NCI-H1105 (cell line): ENCODE measurements at regions not wholly inside any gene's neighbourhood (a gene's known extent, or its start where the extent isn't known, plus 50 kb on each side); places are given as distances from the start of the nearest gene placed in this dataset.
"Not testable (repeated sequence)": the region's sequence is repeated elsewhere in the genome, so short reads cannot be mapped to it uniquely, and the experiment has no call there.

Source experiments
- DNase-seq: peaks from one replicate; lab custom pipeline; 2025; lab: John Stamatoyannopoulos, UW

DNA sequence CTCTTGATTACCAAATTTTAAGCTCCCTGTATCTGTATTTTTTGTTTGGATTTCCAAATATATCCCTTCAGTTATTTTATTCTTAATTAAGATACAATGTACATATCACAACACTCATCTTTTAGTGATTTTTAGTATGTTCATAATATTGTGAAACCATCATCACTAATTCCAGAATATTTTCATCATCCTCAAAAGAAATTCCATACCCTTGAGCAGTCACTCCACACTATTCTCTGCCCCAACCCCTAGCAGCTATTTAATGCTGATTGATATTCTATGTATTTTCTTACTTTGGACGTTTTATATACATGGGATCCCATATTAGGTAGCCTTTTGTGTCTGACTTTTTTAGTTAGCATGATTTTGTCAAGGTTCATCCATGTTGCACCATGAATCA is 127.4 kb upstream of the SLC8A1 start:
- no peak for DNase-seq

DNA sequence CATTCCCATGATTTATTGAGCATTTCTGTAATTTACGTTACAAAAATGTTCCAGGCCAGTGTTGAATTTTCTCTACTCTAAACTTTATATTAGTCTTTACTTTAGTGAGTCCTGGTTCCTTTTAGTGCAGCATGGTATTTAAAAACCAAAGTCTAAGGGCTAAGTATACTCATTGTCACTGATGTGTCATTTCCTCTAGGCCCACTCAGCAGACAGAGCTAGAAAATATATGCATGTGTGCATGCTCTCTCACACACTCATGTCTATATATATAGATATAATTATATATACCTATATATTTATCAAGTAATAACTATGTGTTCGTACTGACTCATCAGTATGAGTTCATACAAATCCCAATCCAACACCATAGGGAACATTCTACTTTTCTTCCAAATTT is 132.5 kb upstream of the SLC8A1 start:
- no peak for DNase-seq

DNA sequence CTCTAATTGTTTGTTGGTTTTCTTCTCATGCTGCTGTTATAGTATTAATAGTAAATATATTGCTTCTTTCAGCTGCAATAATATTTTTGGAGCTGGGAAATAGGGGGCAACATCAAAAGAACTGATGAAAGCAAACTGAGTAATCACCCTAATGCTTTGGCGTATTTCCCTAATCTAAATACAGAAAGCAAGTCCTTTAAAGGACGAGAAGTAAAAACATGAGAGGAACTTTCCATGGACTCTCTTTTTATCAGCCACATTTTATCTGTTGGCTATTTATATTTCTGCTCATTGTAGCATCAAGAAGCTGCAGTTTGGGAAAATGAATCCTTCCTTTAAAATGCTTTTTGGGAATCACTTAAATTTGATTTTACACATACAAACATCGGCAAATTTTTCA is 139.9 kb upstream of the SLC8A1 start:
- no peak for DNase-seq

DNA sequence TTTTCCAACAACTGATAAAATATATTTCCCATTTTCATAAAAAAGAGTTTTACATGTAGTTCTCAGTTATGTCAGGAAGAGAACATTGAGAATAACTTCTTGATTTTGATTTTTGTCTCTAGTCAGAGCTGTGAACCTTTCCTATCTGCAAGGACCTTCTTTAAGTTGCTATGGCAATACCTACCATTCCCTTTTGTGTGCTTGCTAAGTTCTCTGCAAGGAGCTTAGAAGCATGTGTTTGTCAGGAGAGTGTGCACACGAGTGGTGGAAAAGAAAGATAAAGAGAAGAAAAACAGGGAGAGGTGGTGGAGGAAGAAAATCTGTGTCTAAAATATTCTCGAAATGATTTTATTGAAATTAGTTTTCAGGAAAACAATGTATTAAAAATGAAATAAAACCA is 140.3 kb upstream of the SLC8A1 start:
- DNase-seq, result no peak

DNA sequence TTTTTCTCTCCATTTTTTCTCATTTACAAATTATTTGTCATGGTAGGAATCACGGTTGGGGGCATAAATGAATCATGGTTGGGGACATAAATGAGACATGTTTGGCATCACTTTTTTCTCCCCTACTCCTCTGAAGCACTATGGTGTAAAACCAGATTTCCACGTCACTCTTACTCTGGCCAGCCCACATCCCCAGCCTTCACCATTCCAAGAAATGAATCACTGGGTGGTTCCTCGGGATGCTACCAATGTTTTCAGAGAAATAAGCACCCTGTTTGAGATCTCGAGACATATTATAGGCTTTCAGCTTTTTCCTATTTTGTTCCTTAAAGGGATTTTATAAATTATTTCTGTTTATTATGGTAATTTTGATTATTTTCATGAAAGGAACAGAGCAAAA is 155.0 kb upstream of the SLC8A1 start:
- DNase-seq, result no peak

DNA sequence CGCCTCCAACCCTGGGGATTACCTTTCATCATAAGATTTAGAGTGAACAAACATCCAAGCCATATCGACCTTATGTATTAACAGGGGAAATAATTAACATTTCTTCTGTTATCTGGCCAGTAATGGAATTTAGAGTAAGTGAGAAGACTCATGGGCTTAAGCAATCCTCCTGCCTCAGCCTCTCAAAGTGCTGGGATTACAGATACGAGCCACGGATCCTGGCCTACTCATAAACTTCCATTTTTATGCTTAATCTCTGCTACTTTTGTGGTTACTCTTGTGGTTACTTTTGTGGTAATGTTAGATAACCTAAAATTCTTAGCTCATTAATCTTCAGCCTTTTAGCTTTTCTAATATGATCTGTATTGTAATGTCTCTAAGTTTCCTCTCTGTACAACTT is 159.3 kb upstream of the SLC8A1 start:
- DNase-seq, result no peak

DNA sequence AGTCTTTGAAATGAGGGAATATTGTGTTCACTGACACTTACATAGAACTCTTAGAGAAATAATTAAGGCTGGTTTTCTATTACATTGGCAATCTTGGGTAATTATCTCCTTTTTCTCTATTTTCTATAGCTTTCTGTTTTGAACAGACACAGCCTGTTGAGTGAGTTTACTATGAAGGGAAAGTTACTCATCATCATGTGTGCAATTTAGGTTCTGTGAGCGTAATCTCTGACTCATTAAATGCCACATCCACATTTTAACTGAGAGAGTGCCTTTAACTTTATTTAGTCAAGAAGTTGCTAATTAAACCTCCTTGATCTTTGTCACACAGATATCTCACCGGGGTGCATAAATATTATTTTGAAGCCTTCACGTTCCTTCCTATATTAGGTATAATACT is 174.0 kb upstream of the SLC8A1 start:
- DNase-seq, result no peak

DNA sequence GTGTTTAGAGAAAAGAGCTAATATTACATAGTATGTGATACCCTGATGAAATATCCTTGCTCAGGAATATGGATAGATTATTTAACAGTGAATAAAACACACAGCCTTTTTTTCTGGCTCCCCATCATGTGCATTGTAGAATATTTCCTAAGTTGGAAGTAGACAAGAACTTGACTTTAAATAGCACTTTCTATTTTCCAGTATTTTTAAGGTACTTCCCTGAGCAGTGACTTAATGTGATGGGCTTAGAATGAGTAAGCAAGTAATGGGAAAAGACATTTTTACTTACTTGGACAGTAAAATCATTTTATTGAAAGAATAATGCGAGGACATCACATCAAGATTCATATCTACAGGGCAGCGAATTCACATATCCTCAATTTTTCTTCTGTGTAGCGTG is 176.7 kb upstream of the SLC8A1 start:
- DNase-seq, result no peak

DNA sequence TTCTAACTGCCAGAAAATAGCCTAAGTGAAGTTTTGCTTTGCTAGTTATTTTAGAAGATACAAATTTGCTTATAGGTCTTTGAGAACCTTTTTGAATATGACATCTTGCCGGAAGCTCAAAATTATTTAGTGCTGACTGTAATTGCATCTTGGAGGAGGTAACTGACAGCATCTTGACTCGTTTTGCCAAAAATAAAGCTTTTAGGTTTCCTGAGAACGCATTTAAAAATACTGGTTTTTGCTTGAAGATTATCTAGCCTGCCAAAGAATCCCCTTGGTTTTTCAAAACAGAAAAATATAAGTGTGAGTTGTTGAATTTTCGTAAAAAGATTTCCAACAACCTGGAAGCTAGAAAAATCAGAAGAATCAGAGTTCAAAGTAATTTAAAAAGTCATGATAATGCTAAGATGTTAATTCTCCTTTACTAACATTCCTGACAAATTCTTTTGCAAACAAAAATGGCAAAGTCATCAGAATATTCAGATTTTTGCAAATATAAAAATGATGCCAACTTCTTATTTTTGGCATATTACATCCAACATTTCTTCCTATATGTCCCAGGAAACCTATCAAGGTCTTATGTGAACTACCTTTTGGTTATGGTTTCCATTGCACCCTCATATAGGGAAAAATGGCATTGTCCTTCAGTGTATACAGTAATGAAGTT is 178.0 kb upstream of the SLC8A1 start:
- no peak for DNase-seq

DNA sequence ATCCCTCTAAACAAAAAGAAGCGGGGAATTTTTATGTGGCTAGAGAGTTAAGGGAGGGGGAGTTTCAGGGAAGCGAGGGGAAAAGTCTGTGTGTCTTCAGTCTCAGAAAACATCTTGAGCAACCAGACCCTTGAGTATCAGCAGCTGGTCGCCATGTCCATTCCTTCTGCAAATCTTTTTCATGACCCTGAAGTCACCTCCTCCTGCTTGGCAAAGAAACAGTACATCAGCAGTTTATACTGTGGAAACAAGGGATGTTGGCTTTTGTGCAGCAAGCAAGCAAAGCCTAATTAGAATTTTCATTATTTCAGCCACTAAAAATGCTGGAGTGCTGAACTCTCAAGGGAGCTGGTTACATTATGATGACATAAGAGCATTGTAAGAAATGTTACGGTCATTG is 187.4 kb upstream of the SLC8A1 start:
- no peak for DNase-seq

DNA sequence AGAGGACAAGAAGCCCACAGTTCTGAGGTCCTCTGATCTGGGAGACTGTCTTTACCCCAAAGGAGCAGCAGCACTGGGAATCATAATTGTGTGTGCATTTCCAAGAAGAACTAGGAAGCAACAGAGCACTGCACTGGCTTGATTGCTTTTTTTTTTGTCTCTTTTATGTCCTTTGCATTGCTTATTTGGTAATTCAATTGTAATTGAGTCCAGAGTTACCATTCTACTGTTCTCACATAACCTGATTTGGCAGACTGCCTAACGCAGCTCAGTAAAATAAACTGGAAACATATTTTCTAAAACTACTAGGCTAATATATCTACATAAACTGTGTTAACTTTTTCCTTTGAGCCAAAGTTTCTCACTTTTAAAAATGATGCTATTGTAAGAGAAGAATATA is 190.3 kb upstream of the SLC8A1 start:
- peak; percentile 36 for DNase-seq

DNA sequence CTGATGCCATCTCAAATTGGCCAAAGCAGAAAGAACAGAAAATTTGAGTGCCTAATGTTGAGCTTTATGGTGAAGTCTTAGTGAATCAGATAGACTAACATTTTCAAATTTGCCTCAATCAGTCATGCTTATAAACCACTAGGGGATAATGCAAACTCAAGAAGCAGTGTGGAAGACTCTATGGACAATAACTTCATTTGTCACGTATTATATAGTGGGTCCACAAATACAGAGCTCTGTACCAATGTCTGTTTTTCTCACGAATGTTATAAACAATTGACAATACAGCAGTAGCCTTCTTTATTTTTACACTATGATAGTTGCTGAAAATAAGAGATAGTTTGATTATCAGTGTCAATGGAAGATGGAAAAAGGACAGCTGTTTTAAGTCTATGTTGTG is 190.8 kb upstream of the SLC8A1 start:
- no peak for DNase-seq

DNA sequence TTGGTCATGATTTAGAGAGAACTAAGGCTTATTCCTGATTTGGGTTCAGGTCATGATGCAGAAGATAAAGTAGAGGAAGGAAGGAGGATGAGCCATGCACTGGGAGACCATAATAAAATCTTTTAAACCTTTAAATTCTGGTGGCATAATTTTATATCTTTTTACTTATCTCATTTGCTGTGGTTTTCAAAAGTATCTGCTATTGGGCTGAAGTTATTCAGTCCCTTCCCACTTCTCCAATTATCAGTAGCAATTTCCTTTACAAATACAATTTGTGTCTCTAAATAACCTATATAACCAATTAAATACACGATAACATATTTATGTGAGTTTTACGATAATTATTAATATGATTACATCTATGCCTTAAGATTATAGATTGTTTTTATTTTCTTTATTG is 194.8 kb upstream of the SLC8A1 start:
- DNase-seq, result no peak

DNA sequence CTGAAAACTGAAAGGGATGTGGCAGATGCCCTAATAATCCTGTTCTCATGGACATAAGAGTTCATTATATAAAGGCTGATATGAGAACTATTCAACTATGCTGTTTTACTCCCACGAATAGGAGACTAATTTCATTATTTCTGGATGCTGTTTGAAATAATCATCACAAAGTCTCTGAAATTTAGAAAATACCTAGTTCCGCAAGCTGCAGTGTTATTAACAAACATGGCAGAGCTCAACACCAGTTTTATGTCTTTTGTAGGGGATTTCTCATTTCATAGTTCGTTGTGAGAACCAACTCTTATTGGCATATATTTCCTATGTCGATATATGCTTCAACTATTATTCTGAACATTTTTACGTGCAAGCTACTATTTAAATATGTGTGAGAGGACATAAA is 200.3 kb upstream of the SLC8A1 start:
- no peak for DNase-seq

DNA sequence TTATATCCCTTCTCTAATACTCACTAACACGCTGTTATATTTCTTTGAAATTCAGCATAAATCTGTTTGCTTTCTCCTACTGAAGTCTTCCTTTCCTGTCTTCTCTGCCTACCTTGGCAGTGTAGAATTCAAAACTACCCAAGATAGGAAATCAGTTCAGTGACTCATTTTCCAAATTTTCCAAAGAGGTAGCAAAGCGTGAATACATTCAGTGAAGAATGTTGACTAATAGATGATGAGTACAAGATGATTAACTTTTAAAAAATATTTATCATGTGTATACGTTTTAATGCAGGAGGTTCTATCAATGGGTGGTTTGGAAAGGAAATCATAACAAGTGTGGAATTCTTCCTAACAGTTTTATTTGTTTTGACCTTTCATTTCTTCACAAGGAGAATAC is 201.9 kb upstream of the SLC8A1 start:
- DNase-seq, result no peak

DNA sequence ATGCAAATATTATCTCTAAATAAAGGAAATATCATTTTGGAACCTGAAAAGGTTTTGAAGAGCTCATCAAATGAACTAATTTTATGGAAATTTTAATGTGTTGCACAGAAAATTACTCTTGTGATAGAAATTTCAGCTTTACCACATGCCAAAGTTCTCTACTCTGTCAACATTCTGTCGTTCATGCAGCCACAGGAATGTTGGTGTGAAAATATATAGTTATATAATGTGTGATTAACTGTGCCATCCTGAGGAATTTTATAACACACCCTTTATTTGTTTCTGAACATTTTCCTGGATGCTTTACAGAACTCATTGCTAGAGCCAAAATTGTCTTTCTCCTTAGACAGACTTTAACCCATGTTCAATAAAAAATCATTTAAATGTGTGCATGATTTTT is 202.5 kb upstream of the SLC8A1 start:
- DNase-seq, result no peak

DNA sequence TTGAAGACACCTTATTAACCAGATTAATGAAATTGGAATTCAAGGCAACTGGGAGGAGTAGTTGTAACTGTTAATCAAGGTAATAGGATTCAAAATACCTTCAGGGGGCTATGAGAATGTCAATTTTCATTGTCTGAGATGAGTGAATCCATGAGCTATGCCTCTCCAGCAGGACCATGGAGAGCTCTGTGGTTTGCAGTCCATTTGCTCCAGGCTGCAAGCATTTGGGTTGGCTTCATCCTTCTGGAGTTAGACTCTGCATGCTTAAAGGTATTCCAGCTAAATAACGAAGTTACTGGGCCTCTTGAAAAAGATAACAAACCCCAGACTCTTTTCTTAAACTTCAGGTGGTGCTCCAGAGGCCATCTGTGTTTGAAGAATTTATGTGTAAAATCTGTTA is 207.1 kb upstream of the SLC8A1 start:
- no peak for DNase-seq

DNA sequence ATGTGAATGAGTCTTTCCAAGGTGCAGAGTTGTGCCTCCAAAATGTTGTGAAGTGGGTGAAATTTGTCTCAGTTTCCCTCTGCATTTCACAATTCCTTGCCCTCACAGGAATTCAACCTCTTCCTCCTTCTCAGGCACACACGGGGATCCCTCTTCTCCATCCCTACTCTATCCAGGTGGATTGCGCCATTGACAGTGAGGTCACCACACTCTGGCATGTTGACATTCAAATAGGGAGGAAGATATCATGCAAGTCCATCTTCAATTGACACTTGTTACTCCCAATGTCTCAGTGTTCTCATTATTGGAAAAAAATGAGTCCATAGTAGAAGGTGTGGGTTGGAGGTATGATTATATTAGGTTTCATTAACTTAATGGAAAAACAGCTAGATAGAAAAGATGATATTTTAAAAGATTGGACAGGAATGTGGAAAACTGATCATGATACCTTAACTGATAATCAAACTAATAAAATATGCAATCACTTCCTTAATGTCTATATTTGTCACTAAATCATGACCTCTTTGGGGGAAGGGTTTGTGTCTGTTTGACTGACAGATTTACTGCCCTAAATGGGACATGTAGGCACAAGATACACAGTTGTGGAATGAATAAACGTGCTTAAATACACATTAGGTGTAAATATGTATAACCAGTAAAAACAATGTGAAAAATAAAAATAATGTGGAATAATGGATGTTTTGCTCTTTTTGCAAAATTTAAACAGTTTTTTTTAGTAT is 213.8 kb upstream of the SLC8A1 start:
- DNase-seq, result no peak

DNA sequence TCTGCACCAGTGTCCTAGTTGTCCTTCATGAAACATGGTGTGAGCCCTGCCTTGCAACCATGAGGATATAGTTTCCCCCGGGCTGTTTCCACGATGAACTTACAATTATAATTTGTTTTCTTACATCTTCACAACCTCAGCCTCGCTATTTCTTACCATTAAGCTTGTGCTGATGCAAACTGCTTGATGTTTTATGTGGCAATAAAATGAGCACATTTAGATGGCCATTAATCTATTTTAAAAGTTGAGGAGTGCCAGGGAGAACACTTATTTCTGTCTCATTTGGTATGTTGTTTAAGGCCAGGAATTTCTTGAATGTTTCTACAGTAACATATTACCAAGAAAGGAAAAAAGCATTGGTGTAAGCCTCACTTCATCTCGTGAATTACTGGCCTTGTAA is 214.5 kb upstream of the SLC8A1 start:
- DNase-seq, result no peak

DNA sequence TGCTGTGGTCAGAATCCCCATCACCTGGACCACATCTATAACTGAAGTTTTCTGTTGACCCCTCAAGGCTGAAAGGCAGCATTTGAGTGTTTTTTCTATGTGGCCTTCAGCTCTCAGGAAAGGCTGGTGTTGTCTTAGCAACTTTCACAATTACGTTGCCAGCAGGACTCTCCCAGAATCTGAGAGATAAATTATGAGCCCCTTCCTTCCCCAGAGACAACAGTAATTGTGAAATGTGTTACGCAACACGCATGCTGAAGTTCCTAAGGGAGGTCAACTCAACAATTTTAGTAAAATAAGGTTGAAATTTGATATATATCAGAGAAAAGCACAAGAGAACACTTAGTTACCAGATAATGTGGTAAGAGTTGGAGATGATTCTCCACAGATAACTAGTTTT is 216.5 kb upstream of the SLC8A1 start:
- DNase-seq, result no peak

DNA sequence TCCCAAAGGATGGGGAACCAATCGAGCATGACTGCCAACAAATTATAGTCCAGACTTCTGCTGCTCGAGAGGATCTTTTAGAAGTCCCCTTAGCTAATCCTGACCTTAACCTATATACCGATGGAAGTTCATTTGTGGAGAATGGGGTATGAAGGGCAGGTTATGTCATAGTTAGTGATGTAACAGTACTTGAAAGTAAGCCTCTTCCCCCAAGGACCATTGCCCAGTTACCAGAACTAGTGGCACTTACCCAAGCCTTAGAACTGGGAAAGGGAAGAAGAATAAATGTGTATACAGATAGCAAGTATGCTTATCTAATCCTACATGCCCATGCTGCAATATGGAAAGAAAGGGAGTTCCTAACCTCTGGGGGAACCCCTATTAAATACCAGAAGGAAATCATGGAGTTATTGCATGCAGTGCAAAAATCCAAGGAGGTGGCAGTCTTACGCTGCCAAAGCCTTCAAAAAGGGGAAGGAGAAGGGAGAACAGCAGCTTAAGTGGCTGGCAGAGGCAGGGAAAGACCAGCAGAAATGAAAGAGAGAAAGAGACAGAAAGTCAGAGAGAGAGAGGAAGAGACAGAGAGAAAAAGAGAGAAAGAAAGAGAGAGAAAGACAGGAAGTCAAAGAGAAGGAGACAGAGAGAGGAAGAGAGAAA is 224.4 kb upstream of the SLC8A1 start:
- DNase-seq, result not testable (repeated sequence)

DNA sequence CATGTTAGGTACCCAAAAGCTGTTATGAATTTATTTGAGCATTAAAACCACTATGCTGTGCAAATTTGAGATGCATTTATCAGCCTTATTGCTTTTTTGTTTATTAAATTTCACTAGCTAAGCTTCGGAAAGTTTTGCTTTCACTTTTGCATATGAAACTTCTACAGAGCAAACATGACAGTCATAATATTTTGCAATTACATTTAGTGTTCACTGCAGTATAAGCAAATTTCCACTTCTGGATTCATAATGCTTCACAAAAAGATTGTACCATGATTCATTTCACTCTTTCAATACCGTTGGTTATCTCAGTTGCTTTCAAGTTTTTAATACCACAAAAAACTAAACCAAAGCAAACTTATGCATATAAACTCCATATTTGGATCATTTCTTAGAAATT is 228.7 kb upstream of the SLC8A1 start:
- DNase-seq, result no peak

DNA sequence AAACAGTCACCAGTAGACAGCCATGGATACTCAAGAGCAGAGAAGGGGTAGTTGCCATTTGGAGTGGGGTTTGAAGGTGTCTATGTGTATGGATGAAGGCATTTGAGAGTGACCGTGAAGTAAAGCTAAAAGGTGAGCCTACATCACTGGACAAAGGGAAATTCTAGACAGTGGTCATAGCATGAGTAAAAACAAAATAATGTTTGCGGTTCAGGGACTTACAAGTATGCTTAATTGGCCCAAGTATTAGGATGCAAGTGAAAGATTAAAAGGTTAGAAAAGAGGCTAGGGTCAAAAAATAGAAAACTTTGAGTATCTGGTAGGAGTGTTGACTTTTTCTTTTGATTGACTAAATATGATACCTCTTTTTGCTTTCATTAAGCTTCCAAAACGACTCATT is 238.1 kb upstream of the SLC8A1 start:
- no peak for DNase-seq

DNA sequence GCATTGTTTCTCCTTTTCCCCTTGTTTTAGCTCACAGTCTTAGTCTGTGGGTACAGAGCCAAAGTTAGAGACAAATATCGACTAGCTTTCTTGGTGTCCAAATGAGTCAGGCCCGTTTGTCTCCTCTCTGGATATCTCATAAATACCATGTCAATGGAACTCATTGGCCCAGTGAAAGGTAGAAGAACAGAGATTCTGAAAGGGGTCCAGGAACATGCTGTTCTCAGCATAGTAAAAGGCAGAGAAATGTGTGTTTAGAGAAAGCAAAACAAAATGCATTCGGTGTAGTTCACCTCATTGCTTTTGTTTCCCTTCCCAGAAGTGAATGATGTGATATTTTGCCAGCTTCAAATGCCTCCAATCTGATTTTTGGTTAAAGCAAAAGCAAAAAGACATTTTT is 238.6 kb upstream of the SLC8A1 start:
- no peak for DNase-seq
